HL-60 (cell line): ENCODE measurements at regions not wholly inside any gene's neighbourhood (a gene's known extent, or its start where the extent isn't known, plus 50 kb on each side); places are given as distances from the start of the nearest gene placed in this dataset.

Experiments used
- DNase-seq, 2 experiments: peaks; one replicate each; pipeline ENCODE4 v3.0.0-alpha.2; 2010 to 2020; ENCODE audit warnings: low read depth in 1 of 2, low spot score in 1 of 2
- H3K27ac ChIP-seq: fragments of 250-450 bp; sonication (Bioruptor Pico); replicated peaks from 2 replicates; pipeline ENCODE4 v1.5.1; 2020; ENCODE audit warnings: mild to moderate bottlenecking, moderate library complexity
- H3K27me3 ChIP-seq: fragments of 250-450 bp; sonication (Bioruptor Pico); 2 replicates; pipeline ENCODE4 v1.5.1; 2021; ENCODE audit warnings: mild to moderate bottlenecking, moderate library complexity; ENCODE audit not compliant: insufficient read depth, poor library complexity, severe bottlenecking
- H3K4me3 ChIP-seq: replicated peaks from 2 replicates; pipeline ENCODE4 v1.5.1; 2011; ENCODE audit warnings: mild to moderate bottlenecking, control low read depth, low read length; ENCODE audit not compliant: insufficient read depth
- CTCF ChIP-seq: IDR thresholded peaks from one replicate; pipeline ENCODE4 v1.5.1; 2011; ENCODE audit warnings: low read length, control low read depth, inconsistent platforms; ENCODE audit not compliant: insufficient read depth
- GABPA ChIP-seq: IDR thresholded peaks from 2 replicates; pipeline ENCODE4 v1.6.1; 2012; ENCODE audit warnings: low read depth
- POLR2AphosphoS5 ChIP-seq: IDR thresholded peaks from 2 replicates; pipeline ENCODE4 v1.6.1; 2012; ENCODE audit warnings: low read depth
- REST ChIP-seq: IDR thresholded peaks from 2 replicates; pipeline ENCODE4 v1.6.1; 2012; ENCODE audit warnings: low read depth; ENCODE audit not compliant: insufficient replicate concordance
- SPI1 ChIP-seq: IDR thresholded peaks from 2 replicates; pipeline ENCODE4 v1.6.1; 2012; ENCODE audit warnings: low read depth, mild to moderate bottlenecking, borderline replicate concordance

GRCh38 chr4:17293901-17294300, 218.0 kb downstream of the QDPR start:
- Histone ChIP-seq H3K4me3 (no peak overlapping the region), H3K27me3 (no peaks in the 10 kb centered on the region), H3K27ac (no peak overlapping the region)
- DNase-seq, result no peak
- no peak for TF ChIP-seq CTCF
- no peak for TF ChIP-seq POLR2AphosphoS5
- TF ChIP-seq GABPA, result no peak
- TF ChIP-seq SPI1, result no peak
- no peak for TF ChIP-seq REST

- DNase-seq, result no peak
- Histone ChIP-seq H3K4me3 (no peak overlapping the region), H3K27ac (no peak overlapping the region), H3K27me3 (no peaks in the 10 kb centered on the region)
- TF ChIP-seq SPI1 (no peak), CTCF (no peak), REST (no peak), POLR2AphosphoS5 (no peak), GABPA (no peak)
These were observed 223.7 kb downstream of the QDPR start for GRCh38 chr4:17288151-17288550.

GRCh38 chr4:17286752-17287460, 225.0 kb downstream of the QDPR start:
- TF ChIP-seq POLR2AphosphoS5, result no peak
- TF ChIP-seq REST, result no peak
- no peak for TF ChIP-seq CTCF
- TF ChIP-seq SPI1, result no peak
- TF ChIP-seq GABPA, result no peak
- no peak overlapping the region for H3K27ac ChIP-seq

More at GRCh38 chr4:17286752-17287460, 225.0 kb downstream of the QDPR start:
- no peak overlapping the region for H3K4me3 ChIP-seq
- no peaks in the 10 kb centered on the region for H3K27me3 ChIP-seq
- no peak for DNase-seq
